Activated effector memory CD4-positive, alpha-beta T cell treated with anti-CD3 and anti-CD28 coated beads, Interleukin-2, amount 50 U/mL, for 16 hours (primary cell): ENCODE measurements at regions not wholly inside any gene's neighbourhood (a gene's known extent, or its start where the extent isn't known, plus 50 kb on each side); places are given as distances from the start of the nearest gene placed in this dataset.

Experiments
- DNase-seq: peaks from one replicate; pipeline ENCODE4 v3.0.0-alpha.2; 2020

- DNase-seq, result no peak
Observed at GRCh38 chr13:22468824-22469223, 712.0 kb upstream of the SGCG start.

- DNase-seq, result no peak
Observed at GRCh38 chr13:22469452-22469851, 711.3 kb upstream of the SGCG start.

GRCh38 chr13:22470075-22470474 is 710.7 kb upstream of the SGCG start:
- DNase-seq, result no peak

- no peak for DNase-seq
Observed at GRCh38 chr13:22482496-22483000, 698.2 kb upstream of the SGCG start.

- no peak for DNase-seq
Observed at GRCh38 chr13:22483276-22483675, 697.5 kb upstream of the SGCG start.

GRCh38 chr13:22486490-22486889 is 694.3 kb upstream of the SGCG start:
- DNase-seq, result no peak

- no peak for DNase-seq
Observed at GRCh38 chr13:22487932-22488331, 692.8 kb upstream of the SGCG start.

- DNase-seq, result no peak
Observed at GRCh38 chr13:22489771-22490170, 691.0 kb upstream of the SGCG start.

GRCh38 chr13:22495819-22496218 is 685.0 kb upstream of the SGCG start:
- no peak for DNase-seq

- no peak for DNase-seq
Observed at GRCh38 chr13:22496803-22497508, 683.8 kb upstream of the SGCG start.

GRCh38 chr13:22497991-22498780 is 682.6 kb upstream of the SGCG start:
- DNase-seq, result no peak

- no peak for DNase-seq
Observed at GRCh38 chr13:22499919-22500318, 680.9 kb upstream of the SGCG start.

- DNase-seq, result no peak
Observed at GRCh38 chr13:22505489-22505888, 675.3 kb upstream of the SGCG start.

GRCh38 chr13:22506096-22506691 is 674.6 kb upstream of the SGCG start:
- no peak for DNase-seq

- no peak for DNase-seq
Observed at GRCh38 chr13:22517544-22517943, 663.2 kb upstream of the SGCG start.

- no peak for DNase-seq
Observed at GRCh38 chr13:22536851-22537250, 643.9 kb upstream of the SGCG start.

- DNase-seq, result no peak
Observed at GRCh38 chr13:22538400-22538799, 642.4 kb upstream of the SGCG start.

GRCh38 chr13:22549126-22549525 is 631.7 kb upstream of the SGCG start:
- DNase-seq, result no peak

- DNase-seq, result no peak
Observed at GRCh38 chr13:22561581-22561980, 619.2 kb upstream of the SGCG start.

- no peak for DNase-seq
Observed at GRCh38 chr13:22562116-22562515, 618.7 kb upstream of the SGCG start.

- DNase-seq, result no peak
Observed at GRCh38 chr13:22563272-22563671, 617.5 kb upstream of the SGCG start.

GRCh38 chr13:22569811-22570210 is 611.0 kb upstream of the SGCG start:
- no peak for DNase-seq

- no peak for DNase-seq
Observed at GRCh38 chr13:22589880-22590279, 590.9 kb upstream of the SGCG start.

GRCh38 chr13:22592515-22592914 is 588.3 kb upstream of the SGCG start:
- DNase-seq, result no peak
